Activated CD4-positive, CD25-positive, alpha-beta regulatory T cell treated with anti-CD3 and anti-CD28 coated beads, Interleukin-2, amount 50 U/mL, for 72 hours (primary cell): ENCODE measurements at regions not wholly inside any gene's neighbourhood (a gene's known extent, or its start where the extent isn't known, plus 50 kb on each side); places are given as distances from the start of the nearest gene placed in this dataset.

Experiments
- DNase-seq: peaks from one replicate; pipeline ENCODE4 v3.0.0; 2021

GRCh38 chr1:23614032-23614660 is 54.8 kb upstream of the ID3 start:
- DNase-seq = no peak

GRCh38 chr1:23613191-23614031 is 54.1 kb upstream of the ID3 start:
- no peak for DNase-seq

GRCh38 chr1:23611601-23612327 is 52.5 kb upstream of the ID3 start:
- DNase-seq = no peak

GRCh38 chr1:23610677-23611076 is 51.4 kb upstream of the ID3 start:
- no peak for DNase-seq

GRCh38 chr1:23609971-23610370 is 50.7 kb upstream of the ID3 start:
- no peak for DNase-seq
